Neuronal stem cell (in vitro differentiated cells): ENCODE measurements at regions not wholly inside any gene's neighbourhood (a gene's known extent, or its start where the extent isn't known, plus 50 kb on each side); places are given as distances from the start of the nearest gene placed in this dataset.
"Not testable (repeated sequence)": the region's sequence is repeated elsewhere in the genome, so short reads cannot be mapped to it uniquely, and the experiment has no call there.

Experiments
- DNase-seq: peaks from one replicate; pipeline ENCODE4 v3.0.0-alpha.2; 2013; ENCODE audit warnings: low spot score
- H2AFZ ChIP-seq: one replicate; pipeline ENCODE4 v1.6.1; 2013; ENCODE audit warnings: mild to moderate bottlenecking, low read length, inconsistent platforms
- H2AK5ac ChIP-seq: 2 replicates; pipeline ENCODE4 v1.6.1; 2013; ENCODE audit warnings: low read depth, mild to moderate bottlenecking, inconsistent platforms, low read length, moderate library complexity, mixed read lengths
- H2BK120ac ChIP-seq: 2 replicates; pipeline ENCODE4 v1.6.1; 2013; ENCODE audit warnings: low read depth, mild to moderate bottlenecking, inconsistent platforms, low read length, moderate library complexity, mixed read lengths
- H2BK12ac ChIP-seq: one replicate; pipeline ENCODE4 v1.6.1; 2013; ENCODE audit warnings: low read length, inconsistent platforms
- H2BK15ac ChIP-seq: 2 replicates; pipeline ENCODE4 v1.6.1; 2013; ENCODE audit warnings: mild to moderate bottlenecking, low read length, inconsistent platforms, mixed read lengths
- H2BK5ac ChIP-seq: one replicate; pipeline ENCODE4 v1.6.1; 2013; ENCODE audit warnings: inconsistent platforms, mild to moderate bottlenecking, low read length, moderate library complexity
- H3K14ac ChIP-seq: one replicate; pipeline ENCODE4 v1.6.1; 2013; ENCODE audit warnings: low read length, inconsistent platforms
- H3K18ac ChIP-seq: 2 replicates; pipeline ENCODE4 v1.6.1; 2013; ENCODE audit warnings: low read length, inconsistent platforms
- H3K23ac ChIP-seq: 2 replicates; pipeline ENCODE4 v1.6.1; 2013; ENCODE audit warnings: low read depth, mild to moderate bottlenecking, mixed read lengths, low read length, inconsistent platforms; ENCODE audit not compliant: poor library complexity
- H3K27ac ChIP-seq: replicated peaks from 3 replicates; pipeline ENCODE4 v1.5.1; 2013; ENCODE audit warnings: low read length, inconsistent platforms
- H3K27me3 ChIP-seq, 3 experiments: 2 replicates each; pipeline ENCODE4 v1.6.1; 2013; ENCODE audit warnings: low read length in 3 of 3, mild to moderate bottlenecking in 2 of 3, inconsistent platforms in 1 of 3, low read depth in 1 of 3, mixed read lengths in 1 of 3, moderate library complexity in 1 of 3; ENCODE audit not compliant: control insufficient read depth in 3 of 3, insufficient read depth in 3 of 3
- H3K36me3 ChIP-seq, 2 donors: replicated peaks in 1 of 2; 2 replicates each; pipeline ENCODE4 v1.6.1; 2013; ENCODE audit warnings: low read length in 2 of 2; ENCODE audit not compliant: control insufficient read depth in 2 of 2, insufficient read depth in 2 of 2
- H3K4ac ChIP-seq: 2 replicates; pipeline ENCODE4 v1.6.1; 2013; ENCODE audit warnings: inconsistent platforms, mild to moderate bottlenecking, low read length, moderate library complexity
- H3K4me1 ChIP-seq, 2 donors: 1 replicate in 1 of 2; 2 replicates in 1 of 2; pipeline ENCODE4 v1.6.1; 2013; ENCODE audit warnings: low read length in 2 of 2, low read depth in 1 of 2; ENCODE audit not compliant: control insufficient read depth in 2 of 2, insufficient read depth in 1 of 2
- H3K4me2 ChIP-seq: one replicate; pipeline ENCODE4 v1.6.1; 2013; ENCODE audit warnings: mild to moderate bottlenecking, low read length, inconsistent platforms; ENCODE audit not compliant: insufficient read depth, poor library complexity, severe bottlenecking
- H3K4me3 ChIP-seq, 2 donors: 2 replicates each; pipeline ENCODE4 v1.5.1; 2013; ENCODE audit warnings: low read length in 2 of 2, mild to moderate bottlenecking in 2 of 2, inconsistent platforms in 1 of 2, moderate library complexity in 1 of 2
- H3K79me1 ChIP-seq: one replicate; pipeline ENCODE4 v1.6.1; 2013; ENCODE audit warnings: low read depth, mild to moderate bottlenecking, inconsistent platforms, low read length, moderate library complexity
- H3K9ac ChIP-seq: one replicate; pipeline ENCODE4 v1.6.1; 2013; ENCODE audit warnings: mild to moderate bottlenecking, low read depth, low read length, inconsistent platforms; ENCODE audit not compliant: poor library complexity
- H3K9me3 ChIP-seq, 2 donors: replicated peaks in 1 of 2; 2 replicates each; pipeline versions ENCODE3 to v1.6.1; 2013; ENCODE audit warnings: low read length in 2 of 2, mild to moderate bottlenecking in 2 of 2, inconsistent platforms in 1 of 2, low read depth in 1 of 2, mixed read lengths in 1 of 2, moderate library complexity in 1 of 2; ENCODE audit not compliant: control insufficient read depth in 2 of 2, insufficient read depth in 1 of 2
- H4K8ac ChIP-seq: one replicate; pipeline ENCODE4 v1.6.1; 2013; ENCODE audit warnings: low read depth, mild to moderate bottlenecking, inconsistent platforms, low read length, moderate library complexity
- H4K91ac ChIP-seq: one replicate; pipeline ENCODE4 v1.6.1; 2013; ENCODE audit warnings: low read length, low read depth, mild to moderate bottlenecking, inconsistent platforms; ENCODE audit not compliant: poor library complexity
- WGBS, 2 donors: extraction: QIAGEN DNeasy Blood & Tissue Kit; methylation state at CpG; one replicate each; pipeline ENCODE4 v1.1.7; 2013; ENCODE audit warnings: missing lambda C conversion rate in 2 of 2, mixed read lengths in 1 of 2; ENCODE audit not compliant: insufficient read length in 2 of 2, insufficient replicate concordance in 1 of 2; ENCODE audit errors: extremely low coverage in 2 of 2; 5-methylcytosine and 5-hydroxymethylcytosine counted together

GRCh38 chr7:73921623-73922528, 60.9 kb downstream of the TMEM270 start:
- H3K79me1 ChIP-seq, result no peaks in the 10 kb centered on the region
- H3K9ac ChIP-seq, result no peak overlapping the region
- H3K36me3 ChIP-seq, result no peaks in the 10 kb centered on the region
- H4K91ac ChIP-seq, result peak overlapping the region; percentile 43
- WGBS, 2 donors, result no CpG with 5 or more reads among the region's 15 CpGs
- no peak overlapping the region for H3K14ac ChIP-seq
- peak overlapping the region; percentile 82 for H2BK5ac ChIP-seq
- peak overlapping the region; percentile 66 for H3K4ac ChIP-seq
- peak overlapping the region; percentile 96 for H2BK15ac ChIP-seq
- peak overlapping the region; percentile 90 for H3K18ac ChIP-seq
- H2AFZ ChIP-seq, result no peak overlapping the region
- no peak for DNase-seq
- H3K27me3 ChIP-seq, result peaks cover 0 to 9% (median 0%) of the 10 kb centered on the region in 3 experiments
- no peak overlapping the region for H3K4me3 ChIP-seq
- no peaks in the 10 kb centered on the region for H3K9me3 ChIP-seq
- H3K4me1 ChIP-seq, result peaks cover 5 to 8% of the 10 kb centered on the region in 2 donors
- H3K4me2 ChIP-seq, result no peak overlapping the region
- H3K27ac ChIP-seq, result no peak overlapping the region
- H2AK5ac ChIP-seq, result peak overlapping the region; percentile 70
- no peak overlapping the region for H4K8ac ChIP-seq
- H2BK12ac ChIP-seq, result peak overlapping the region; percentile 41
- H3K23ac ChIP-seq, result no peak overlapping the region
- peak overlapping the region; percentile 91 for H2BK120ac ChIP-seq

GRCh38 chr7:73928644-73929043, 67.7 kb downstream of the TMEM270 start:
- H3K36me3 ChIP-seq, H3K79me1 ChIP-seq, H3K4ac ChIP-seq, H2BK5ac ChIP-seq, H3K9ac ChIP-seq, H3K4me2 ChIP-seq, H3K27ac ChIP-seq, H3K9me3 ChIP-seq, H3K27me3 ChIP-seq, H4K91ac ChIP-seq, H3K4me3 ChIP-seq, H2BK120ac ChIP-seq, H2AK5ac ChIP-seq, DNase-seq, H4K8ac ChIP-seq, H2BK15ac ChIP-seq, H3K14ac ChIP-seq, H3K4me1 ChIP-seq, H3K18ac ChIP-seq, H2BK12ac ChIP-seq, H3K23ac ChIP-seq, H2AFZ ChIP-seq: not testable (repeated sequence)
- no CpG with 5 or more reads among the region's 9 CpGs for WGBS, 2 donors

DNA sequence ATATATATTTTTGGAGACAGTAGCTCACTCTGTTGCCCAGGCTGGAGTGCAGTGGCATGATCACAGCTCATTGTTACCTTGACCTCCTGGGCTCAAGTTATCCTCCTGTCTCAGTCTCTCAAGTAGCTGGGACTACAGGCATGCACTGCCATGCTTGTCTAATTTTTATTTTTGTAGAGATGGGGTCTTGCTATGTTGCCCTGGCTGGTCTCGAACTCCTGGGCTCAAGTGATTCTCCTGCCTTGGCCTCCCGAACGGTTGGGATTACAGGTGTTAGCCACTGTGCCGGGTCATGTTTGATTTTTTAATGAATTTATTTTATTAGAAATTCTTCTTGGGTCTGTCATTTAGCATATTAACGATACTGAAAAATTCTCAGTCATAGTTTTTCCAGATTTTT, 70.5 kb downstream of the TMEM270 start:
- no peak overlapping the region for H3K23ac ChIP-seq
- no peak overlapping the region for H3K4me2 ChIP-seq
- H3K9ac ChIP-seq, result no peak overlapping the region
- no peak overlapping the region for H3K4ac ChIP-seq
- no peak overlapping the region for H3K14ac ChIP-seq
- no peak overlapping the region for H4K91ac ChIP-seq
- no peaks in the 10 kb centered on the region for H3K27me3 ChIP-seq
- no peak overlapping the region for H2AK5ac ChIP-seq
- H3K27ac ChIP-seq, result no peak overlapping the region
- H4K8ac ChIP-seq, result no peak overlapping the region
- no peaks in the 10 kb centered on the region for H3K9me3 ChIP-seq
- no peak for DNase-seq
- WGBS, 2 donors, result no CpG with 5 or more reads among the region's 5 CpGs
- H2BK15ac ChIP-seq, result no peak overlapping the region
- no peak overlapping the region for H2BK12ac ChIP-seq
- no peaks in the 10 kb centered on the region for H3K36me3 ChIP-seq
- no peaks in the 10 kb centered on the region for H3K79me1 ChIP-seq
- no peak overlapping the region for H2BK120ac ChIP-seq
- H3K4me1 ChIP-seq, result no peaks in the 10 kb centered on the region
- H3K18ac ChIP-seq, result no peak overlapping the region
- H2AFZ ChIP-seq, result no peak overlapping the region
- H3K4me3 ChIP-seq, result no peak overlapping the region
- no peak overlapping the region for H2BK5ac ChIP-seq

DNA sequence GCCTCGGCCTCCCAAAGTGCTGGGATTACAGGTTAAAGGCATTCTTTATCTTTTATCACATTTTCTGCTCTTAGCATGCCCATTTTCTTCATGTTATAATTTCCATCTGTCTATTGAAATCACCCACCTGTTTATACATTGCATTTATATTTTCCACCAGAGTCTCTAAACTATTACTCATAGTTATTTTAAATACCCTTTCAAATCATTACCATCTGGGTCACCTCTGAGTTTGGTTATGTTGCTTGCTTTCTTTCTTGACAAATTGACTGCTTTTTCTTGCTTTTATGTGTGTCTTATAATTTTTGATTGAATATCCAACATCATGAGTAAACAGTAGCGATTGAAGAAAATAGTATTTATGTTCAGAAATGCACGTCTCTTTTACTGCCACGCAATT, 71.4 kb downstream of the TMEM270 start:
- Histone ChIP-seq H3K9ac (no peak overlapping the region), H2BK120ac (no peak overlapping the region)
- WGBS, 2 donors, result no CpG with 5 or more reads among the region's 4 CpGs

More for the DNA sequence above, 71.4 kb downstream of the TMEM270 start:
- H2AFZ ChIP-seq, result no peak overlapping the region
- no peak overlapping the region for H3K18ac ChIP-seq
- H2AK5ac ChIP-seq, result no peak overlapping the region
- no peak overlapping the region for H3K4me3 ChIP-seq
- no peak overlapping the region for H4K91ac ChIP-seq
- H3K14ac ChIP-seq, result no peak overlapping the region
- H2BK15ac ChIP-seq, result no peak overlapping the region
- H3K4ac ChIP-seq, result no peak overlapping the region
- no peak for DNase-seq
- no peak overlapping the region for H2BK5ac ChIP-seq
- no peaks in the 10 kb centered on the region for H3K27me3 ChIP-seq
- H3K4me1 ChIP-seq, result no peaks in the 10 kb centered on the region
- H3K23ac ChIP-seq, result no peak overlapping the region
- H4K8ac ChIP-seq, result no peak overlapping the region
- no peak overlapping the region for H3K4me2 ChIP-seq
- no peak overlapping the region for H3K27ac ChIP-seq
- no peak overlapping the region for H2BK12ac ChIP-seq
- no peaks in the 10 kb centered on the region for H3K9me3 ChIP-seq
- H3K36me3 ChIP-seq, result no peaks in the 10 kb centered on the region
- H3K79me1 ChIP-seq, result no peaks in the 10 kb centered on the region
